ENCODE measurements at regions not wholly inside any gene's neighbourhood (a gene's known extent, or its start where the extent isn't known, plus 50 kb on each side); places are given as distances from the start of the nearest gene placed in this dataset.
"Not testable (repeated sequence)": the region's sequence is repeated elsewhere in the genome, so short reads cannot be mapped to it uniquely, and the experiment has no call there.

- not testable (repeated sequence) for DNase-seq
Observed at GRCh38 chr10:45122180-45122860, 121.6 kb downstream of the ZNF22 start.

- DNase-seq: no peak
Observed at GRCh38 chr10:45135443-45136198, 134.9 kb downstream of the ZNF22 start.

GRCh38 chr10:45136256-45136655, 135.5 kb downstream of the ZNF22 start:
- DNase-seq: no peak

- DNase-seq: no peak
Observed at GRCh38 chr10:45144326-45145070, 143.8 kb downstream of the ZNF22 start.

GRCh38 chr10:45145143-45145542, 144.4 kb downstream of the ZNF22 start:
- not testable (repeated sequence) for DNase-seq

GRCh38 chr10:45147000-45147399, 146.3 kb downstream of the ZNF22 start:
- no peak for DNase-seq

GRCh38 chr10:45150997-45151396, 150.3 kb downstream of the ZNF22 start:
- DNase-seq: no peak

- DNase-seq: no peak
Observed at GRCh38 chr10:45151467-45152214, 150.9 kb downstream of the ZNF22 start.

GRCh38 chr10:45152726-45153125, 152.0 kb downstream of the ZNF22 start:
- no peak for DNase-seq

- no peak for DNase-seq
Observed at GRCh38 chr10:45154502-45154901, 153.8 kb downstream of the ZNF22 start.

- no peak for DNase-seq
Observed at GRCh38 chr10:45155784-45156183, 155.1 kb downstream of the ZNF22 start.

- no peak for DNase-seq
Observed at GRCh38 chr10:45160271-45160670, 155.1 kb downstream of the OR13A1 start.

GRCh38 chr10:45163315-45163975, 152.0 kb downstream of the OR13A1 start:
- no peak for DNase-seq

GRCh38 chr10:45175520-45176118, 139.8 kb downstream of the OR13A1 start:
- DNase-seq: not testable (repeated sequence)

- no peak for DNase-seq
Observed at GRCh38 chr10:45179691-45180090, 135.7 kb downstream of the OR13A1 start.

- no peak for DNase-seq
Observed at GRCh38 chr10:45180507-45180906, 134.9 kb downstream of the OR13A1 start.

GRCh38 chr10:45180946-45181875, 134.2 kb downstream of the OR13A1 start:
- DNase-seq: no peak

GRCh38 chr10:45183174-45183573, 132.2 kb downstream of the OR13A1 start:
- no peak for DNase-seq

GRCh38 chr10:45197816-45198485, 117.5 kb downstream of the OR13A1 start:
- no peak for DNase-seq

All from CD4-positive, alpha-beta T cell treated with Interleukin-21 for 1 hour (primary cell).